ENCODE measurements at regions not wholly inside any gene's neighbourhood (a gene's known extent, or its start where the extent isn't known, plus 50 kb on each side); places are given as distances from the start of the nearest gene placed in this dataset.

DNA sequence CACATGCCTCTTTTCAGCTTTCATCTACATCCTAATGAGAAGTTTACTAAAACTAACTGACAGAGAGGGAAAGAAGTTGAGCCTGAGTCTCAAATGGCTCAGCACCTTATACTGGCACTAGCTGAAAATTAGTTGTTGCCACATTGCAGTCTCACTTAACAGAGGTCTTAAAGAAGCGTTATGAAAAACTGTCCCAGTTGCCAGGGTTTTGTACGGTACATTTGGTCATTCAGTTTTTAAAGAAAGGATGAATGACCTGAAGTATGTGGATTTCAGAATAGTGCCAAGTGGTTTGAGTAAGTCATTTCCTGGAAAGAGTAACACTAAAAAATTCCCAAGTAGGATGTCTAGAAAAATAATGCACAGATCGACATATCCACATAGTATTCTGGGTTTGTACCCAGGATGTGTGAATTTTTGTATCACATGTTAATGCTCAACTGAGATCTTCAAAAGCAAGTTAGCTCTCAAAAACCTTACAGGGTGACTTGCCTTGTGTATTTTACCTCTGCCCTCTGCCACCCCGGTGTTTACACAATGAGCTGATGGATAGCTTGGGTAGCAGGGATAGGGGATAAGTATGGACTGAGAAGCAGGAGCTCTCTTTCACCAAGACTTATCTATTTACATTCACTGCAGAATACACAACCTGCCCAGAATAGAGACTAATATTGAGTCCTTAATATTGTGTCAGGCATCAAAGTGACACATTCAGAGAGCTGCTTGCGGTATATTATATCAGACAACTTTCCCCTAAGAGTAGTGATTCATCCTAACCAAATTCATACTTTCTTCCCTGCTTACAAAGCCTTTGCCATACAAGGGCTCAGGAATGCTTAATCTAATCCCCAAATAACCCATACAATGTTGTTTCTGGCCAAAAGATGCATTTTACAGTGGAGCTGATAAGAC lies 1075.7 kb upstream of the PABPC4L start:
- TF ChIP-seq, protein P1, sequence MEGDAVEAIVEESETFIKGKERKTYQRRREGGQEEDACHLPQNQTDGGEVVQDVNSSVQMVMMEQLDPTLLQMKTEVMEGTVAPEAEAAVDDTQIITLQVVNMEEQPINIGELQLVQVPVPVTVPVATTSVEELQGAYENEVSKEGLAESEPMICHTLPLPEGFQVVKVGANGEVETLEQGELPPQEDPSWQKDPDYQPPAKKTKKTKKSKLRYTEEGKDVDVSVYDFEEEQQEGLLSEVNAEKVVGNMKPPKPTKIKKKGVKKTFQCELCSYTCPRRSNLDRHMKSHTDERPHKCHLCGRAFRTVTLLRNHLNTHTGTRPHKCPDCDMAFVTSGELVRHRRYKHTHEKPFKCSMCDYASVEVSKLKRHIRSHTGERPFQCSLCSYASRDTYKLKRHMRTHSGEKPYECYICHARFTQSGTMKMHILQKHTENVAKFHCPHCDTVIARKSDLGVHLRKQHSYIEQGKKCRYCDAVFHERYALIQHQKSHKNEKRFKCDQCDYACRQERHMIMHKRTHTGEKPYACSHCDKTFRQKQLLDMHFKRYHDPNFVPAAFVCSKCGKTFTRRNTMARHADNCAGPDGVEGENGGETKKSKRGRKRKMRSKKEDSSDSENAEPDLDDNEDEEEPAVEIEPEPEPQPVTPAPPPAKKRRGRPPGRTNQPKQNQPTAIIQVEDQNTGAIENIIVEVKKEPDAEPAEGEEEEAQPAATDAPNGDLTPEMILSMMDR (conservative IDR thresholded peaks at IDR 0.05; ENCODE audit: low read depth, low read length), result no peak
- no peak for TF ChIP-seq EZH2 (IDR thresholded peaks at IDR 0.05; ENCODE audit: low read length, unreplicated experiment)

All from PC-3 (cell line).